IPS DF 6.9 (cell line): ENCODE measurements at regions not wholly inside any gene's neighbourhood (a gene's known extent, or its start where the extent isn't known, plus 50 kb on each side); places are given as distances from the start of the nearest gene placed in this dataset.

Experiments
- DNase-seq: peaks from one replicate; pipeline ENCODE4 v3.0.0-alpha.2; 2013; ENCODE audit warnings: low read depth, low spot score
- H3K27ac ChIP-seq: one replicate; pipeline ENCODE4 v1.5.1; 2013; ENCODE audit warnings: low read length, control low read depth
- H3K27me3 ChIP-seq: 2 replicates; pipeline ENCODE4 v1.6.1; 2013; ENCODE audit warnings: mild to moderate bottlenecking, low read length; ENCODE audit not compliant: control insufficient read depth, insufficient read depth
- H3K36me3 ChIP-seq: 2 replicates; pipeline ENCODE4 v1.6.1; 2013; ENCODE audit warnings: low read length; ENCODE audit not compliant: control insufficient read depth, insufficient read depth
- H3K4me1 ChIP-seq: 2 replicates; pipeline ENCODE4 v1.6.1; 2013; ENCODE audit warnings: low read length; ENCODE audit not compliant: control insufficient read depth, insufficient read depth
- H3K4me3 ChIP-seq: 2 replicates; pipeline ENCODE4 v1.5.1; 2013; ENCODE audit warnings: mild to moderate bottlenecking, low read length
- H3K9me3 ChIP-seq: 2 replicates; pipeline ENCODE4 v1.6.1; 2013; ENCODE audit warnings: low read length, inconsistent platforms; ENCODE audit not compliant: control insufficient read depth, insufficient read depth
- WGBS: extraction: QIAGEN DNeasy Blood & Tissue Kit; methylation state at CpG from one replicate; pipeline ENCODE4 v1.1.7; 2013; ENCODE audit warnings: mixed read lengths, missing lambda C conversion rate; ENCODE audit not compliant: insufficient read length, insufficient coverage; 5-methylcytosine and 5-hydroxymethylcytosine counted together

DNA sequence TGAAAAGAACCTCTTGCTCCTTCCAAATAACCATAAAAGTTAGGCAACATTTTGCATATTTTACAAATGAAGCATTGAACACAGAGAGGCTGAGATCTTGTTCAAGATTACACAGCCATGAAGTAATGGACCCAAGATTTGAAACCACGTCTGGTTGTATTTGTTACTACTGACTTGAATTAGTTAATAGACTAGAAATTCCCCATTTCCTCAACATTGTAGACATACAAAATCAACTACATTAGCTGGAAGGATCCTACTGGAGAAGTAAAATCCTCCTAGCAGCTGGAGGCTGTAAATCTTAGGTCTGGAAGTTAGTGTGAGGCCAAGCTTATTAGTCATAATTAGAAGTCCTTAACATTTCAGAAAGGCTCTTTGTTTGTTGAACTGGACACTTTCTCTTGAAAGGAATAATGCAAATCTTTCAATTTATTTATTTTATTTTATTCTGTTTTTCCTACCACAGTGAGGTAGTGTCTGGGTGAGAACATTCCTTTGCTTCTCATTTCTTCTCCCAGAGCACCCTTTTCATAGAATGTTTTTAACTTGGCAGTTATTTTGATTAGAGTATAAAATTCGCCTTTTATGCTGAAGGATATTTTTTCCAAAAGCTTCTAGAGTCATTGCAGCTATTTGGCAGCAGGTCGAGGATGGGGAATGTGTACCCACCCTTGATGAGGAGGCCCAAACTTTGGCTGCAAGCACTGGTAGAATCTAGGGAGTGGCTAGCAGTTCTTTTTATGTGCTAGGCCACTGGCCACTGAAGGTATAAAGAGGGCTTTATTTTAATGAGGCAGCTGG is 62.0 kb upstream of the CLNK start:
- Histone ChIP-seq H3K27ac (no peak overlapping the region), H3K4me1 (no peaks in the 10 kb centered on the region), H3K9me3 (no peaks in the 10 kb centered on the region), H3K36me3 (no peaks in the 10 kb centered on the region), H3K27me3 (no peaks in the 10 kb centered on the region), H3K4me3 (no peak overlapping the region)
- DNase-seq: no peak
- no CpG with 5 or more reads among the region's 3 CpGs for WGBS

DNA sequence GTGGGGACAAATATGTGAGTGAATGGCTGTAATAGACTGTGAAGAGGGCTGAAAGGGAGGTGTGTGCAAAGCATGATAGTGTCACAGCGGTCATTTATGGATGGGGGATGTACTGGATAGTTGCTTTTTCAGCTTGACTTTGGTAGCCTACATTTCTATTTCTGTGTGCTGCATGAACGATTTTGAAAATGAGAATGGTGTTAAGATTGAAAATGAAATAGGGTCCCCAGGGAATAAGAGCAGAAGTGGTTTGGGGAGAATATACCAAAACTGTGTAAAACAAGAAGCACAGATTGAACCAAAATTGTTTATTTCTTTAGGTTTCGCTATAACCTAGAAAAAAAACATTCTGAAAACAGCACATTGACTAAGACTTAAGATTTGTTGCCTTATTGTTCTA is 58.8 kb upstream of the CLNK start:
- WGBS: no CpG with 5 or more reads among the region's 3 CpGs
- H3K36me3 ChIP-seq: no peaks in the 10 kb centered on the region
- no peaks in the 10 kb centered on the region for H3K9me3 ChIP-seq
- no peaks in the 10 kb centered on the region for H3K4me1 ChIP-seq
- no peak overlapping the region for H3K27ac ChIP-seq
- H3K27me3 ChIP-seq: no peaks in the 10 kb centered on the region
- no peak overlapping the region for H3K4me3 ChIP-seq
- no peak for DNase-seq

DNA sequence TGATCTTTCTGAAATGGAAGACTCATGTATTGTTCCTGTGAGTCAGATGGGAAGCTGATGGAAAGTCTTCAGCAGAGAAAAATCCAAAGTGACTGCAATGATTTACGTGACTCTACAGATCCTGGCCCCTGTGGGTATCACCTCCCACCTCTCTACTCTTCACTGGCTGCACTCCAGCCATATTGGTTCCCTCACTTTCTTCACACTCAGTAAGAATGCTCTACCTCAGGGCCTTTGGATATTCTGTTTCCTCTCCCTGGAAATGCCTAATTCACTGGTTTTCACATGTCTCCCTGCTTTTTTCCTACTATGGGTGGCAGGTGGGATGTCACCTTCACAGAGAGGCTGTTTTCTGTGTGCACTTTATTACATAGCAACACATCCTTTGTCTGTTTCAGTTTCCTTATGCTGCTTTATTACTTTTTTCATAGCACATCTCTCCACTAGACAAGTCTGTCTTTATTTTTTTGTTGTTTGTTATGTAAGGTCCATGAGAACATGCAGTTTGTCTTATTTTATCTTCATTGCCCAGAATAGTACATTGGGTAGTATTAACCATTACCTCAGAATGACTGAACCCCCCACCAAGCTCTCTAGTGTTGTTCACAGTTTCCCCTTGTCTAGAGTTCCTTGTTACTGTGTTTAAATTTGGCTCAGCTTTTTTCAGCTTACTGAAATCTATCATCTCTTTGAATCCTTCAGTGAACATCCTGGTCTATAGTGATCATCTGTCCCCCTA is 57.6 kb upstream of the CLNK start:
- H3K27me3 ChIP-seq: no peaks in the 10 kb centered on the region
- no peak overlapping the region for H3K27ac ChIP-seq
- no peak overlapping the region for H3K4me3 ChIP-seq
- H3K36me3 ChIP-seq: no peaks in the 10 kb centered on the region
- no CpG with 5 or more reads among the region's 1 CpG for WGBS
- H3K9me3 ChIP-seq: no peaks in the 10 kb centered on the region
- H3K4me1 ChIP-seq: no peaks in the 10 kb centered on the region
- no peak for DNase-seq

DNA sequence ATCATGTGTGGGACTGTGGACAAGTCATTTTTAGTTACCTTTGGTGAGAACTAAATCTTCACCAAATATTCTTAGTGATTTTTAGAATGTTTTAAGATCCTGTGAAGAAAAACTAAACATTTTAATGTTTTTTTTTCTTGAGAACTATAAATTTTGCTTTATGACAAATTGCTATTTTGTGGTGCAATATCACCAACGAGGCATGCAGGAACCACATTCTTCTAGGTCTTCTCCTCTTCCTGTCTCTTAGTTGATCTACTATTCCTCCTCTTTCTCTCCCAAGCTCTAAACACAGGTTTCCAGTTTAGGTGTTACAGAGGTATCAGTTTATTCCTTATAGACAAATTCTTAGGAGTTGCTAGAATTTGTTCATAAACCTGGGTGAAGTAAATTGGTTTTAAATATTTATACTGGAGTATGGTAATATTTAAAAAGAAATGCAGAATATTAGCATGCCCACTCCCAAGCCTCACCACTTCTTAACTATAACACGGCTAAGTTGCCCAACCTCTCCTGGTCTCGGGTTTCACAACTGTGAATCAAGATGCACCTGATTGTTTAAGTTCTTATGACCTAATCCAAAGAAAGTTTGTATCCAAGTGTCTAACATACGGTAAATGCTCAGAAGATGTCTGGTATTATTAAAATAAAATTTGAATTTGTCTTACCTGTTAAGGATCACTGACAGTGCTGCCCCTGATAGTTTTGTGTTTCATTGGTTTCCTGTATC is 56.5 kb upstream of the CLNK start:
- H3K4me3 ChIP-seq: no peak overlapping the region
- no peaks in the 10 kb centered on the region for H3K36me3 ChIP-seq
- DNase-seq: no peak
- H3K27me3 ChIP-seq: no peaks in the 10 kb centered on the region
- H3K9me3 ChIP-seq: no peaks in the 10 kb centered on the region
- H3K27ac ChIP-seq: no peak overlapping the region
- WGBS: no CpG with 5 or more reads among the region's 4 CpGs
- no peaks in the 10 kb centered on the region for H3K4me1 ChIP-seq

DNA sequence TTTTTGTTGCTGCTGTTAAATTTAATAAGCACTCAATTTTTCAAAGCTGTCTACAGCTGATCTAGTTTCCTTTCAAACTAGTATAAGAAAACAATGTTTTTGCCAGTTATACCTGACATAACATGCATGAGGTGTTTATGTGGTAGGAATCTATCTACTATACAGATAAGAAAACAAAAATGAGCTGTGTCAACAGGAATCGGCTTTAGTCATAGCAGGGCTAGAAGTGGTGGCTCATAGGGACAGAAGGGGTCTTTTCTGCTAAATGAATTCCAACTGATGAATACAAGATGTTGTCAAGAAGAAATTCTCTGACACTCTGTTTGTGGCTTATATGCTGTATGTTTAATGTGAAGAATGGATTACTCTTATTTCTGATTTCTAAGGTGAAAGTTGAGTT is 55.7 kb upstream of the CLNK start:
- Histone ChIP-seq H3K9me3 (no peaks in the 10 kb centered on the region), H3K4me1 (no peaks in the 10 kb centered on the region), H3K27me3 (no peaks in the 10 kb centered on the region), H3K27ac (no peak overlapping the region), H3K4me3 (no peak overlapping the region), H3K36me3 (no peaks in the 10 kb centered on the region)
- DNase-seq: no peak
- no CpG with 5 or more reads among the region's 1 CpG for WGBS

DNA sequence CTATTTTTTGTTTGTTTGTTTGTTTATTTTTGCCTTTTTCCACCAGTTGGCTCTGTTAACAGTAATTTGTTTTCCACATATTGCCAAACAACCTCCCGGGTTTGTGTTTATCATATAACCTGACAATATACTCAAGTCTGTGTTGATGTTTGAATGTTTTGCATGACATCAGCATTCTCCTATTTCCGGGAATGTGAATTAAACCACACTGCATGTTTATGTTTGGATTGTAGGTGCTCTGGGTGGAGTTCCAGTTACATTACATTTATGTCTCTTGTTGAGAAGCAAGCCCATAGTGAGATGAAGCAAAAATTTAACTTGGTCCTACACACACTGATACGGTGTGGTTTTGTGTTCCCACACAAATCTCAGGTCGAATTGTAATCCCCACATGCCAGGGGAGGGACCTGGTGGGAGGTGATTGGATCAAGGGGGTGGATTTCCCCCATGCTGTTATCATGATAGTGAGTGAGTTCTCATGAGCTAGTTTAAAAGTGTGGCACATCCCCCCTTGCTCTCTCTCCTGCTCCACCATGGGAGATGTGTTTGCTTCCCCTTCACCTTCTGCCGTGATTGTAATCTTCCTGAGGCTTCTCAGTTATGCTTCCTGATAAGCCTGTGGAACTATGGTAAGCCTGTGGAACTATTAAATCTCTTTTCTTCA is 54.4 kb upstream of the CLNK start:
- no peak for DNase-seq
- no CpG with 5 or more reads among the region's 5 CpGs for WGBS
- no peaks in the 10 kb centered on the region for H3K27me3 ChIP-seq
- no peak overlapping the region for H3K27ac ChIP-seq
- H3K9me3 ChIP-seq: no peaks in the 10 kb centered on the region
- no peaks in the 10 kb centered on the region for H3K36me3 ChIP-seq
- no peaks in the 10 kb centered on the region; the same call in 1 of the 2 replicates for H3K4me1 ChIP-seq
- H3K4me3 ChIP-seq: no peak overlapping the region

DNA sequence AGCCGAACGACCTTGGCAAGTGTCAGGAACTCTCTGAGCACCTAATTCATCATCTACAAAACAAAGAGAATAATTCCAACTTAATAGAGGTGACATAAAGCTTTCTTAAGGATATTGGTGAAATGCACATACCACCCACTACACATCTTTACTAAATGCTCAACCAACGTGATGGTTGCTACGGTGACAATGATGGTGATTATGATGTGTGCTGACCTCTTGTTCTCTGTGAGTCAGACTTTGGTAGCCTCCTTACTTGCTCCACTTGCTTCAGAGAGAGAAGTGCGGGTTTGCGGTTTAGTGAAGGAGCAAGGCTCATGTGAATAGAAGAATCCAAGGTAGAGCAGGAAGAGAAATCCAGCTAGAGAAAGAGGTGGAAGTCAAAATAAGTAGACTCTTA is 52.8 kb upstream of the CLNK start:
- no CpG with 5 or more reads among the region's 6 CpGs for WGBS
- H3K36me3 ChIP-seq: no peaks in the 10 kb centered on the region
- no peaks in the 10 kb centered on the region; the same call in 1 of the 2 replicates for H3K4me1 ChIP-seq
- H3K27ac ChIP-seq: no peak overlapping the region
- no peak for DNase-seq
- no peak overlapping the region for H3K4me3 ChIP-seq
- no peaks in the 10 kb centered on the region for H3K9me3 ChIP-seq
- no peaks in the 10 kb centered on the region for H3K27me3 ChIP-seq

DNA sequence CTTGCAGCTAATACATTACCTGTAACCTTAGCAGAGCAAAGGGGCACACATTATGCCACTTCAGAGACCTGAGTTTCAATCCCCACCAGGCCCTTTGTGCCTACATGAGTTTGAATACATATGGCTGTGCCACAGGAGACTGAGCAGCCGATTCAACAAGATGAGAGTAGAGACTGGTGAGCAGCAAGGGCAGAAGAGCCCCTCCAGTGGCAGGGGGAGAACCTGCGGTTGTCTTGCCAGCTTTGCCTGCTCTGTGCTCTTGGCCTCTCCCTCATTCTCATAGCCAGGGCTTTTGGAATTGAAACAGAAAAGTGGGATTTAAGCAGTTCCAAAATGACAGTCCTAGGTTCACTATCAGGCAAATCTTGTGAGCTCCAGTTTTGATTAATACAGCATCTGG is 52.3 kb upstream of the CLNK start:
- Histone ChIP-seq H3K27ac (no peak overlapping the region), H3K9me3 (no peaks in the 10 kb centered on the region), H3K4me1 (no peaks in the 10 kb centered on the region; the same call in 1 of the 2 replicates), H3K4me3 (no peak overlapping the region), H3K36me3 (no peaks in the 10 kb centered on the region), H3K27me3 (no peaks in the 10 kb centered on the region)
- DNase-seq: no peak
- WGBS: no CpG with 5 or more reads among the region's 2 CpGs

DNA sequence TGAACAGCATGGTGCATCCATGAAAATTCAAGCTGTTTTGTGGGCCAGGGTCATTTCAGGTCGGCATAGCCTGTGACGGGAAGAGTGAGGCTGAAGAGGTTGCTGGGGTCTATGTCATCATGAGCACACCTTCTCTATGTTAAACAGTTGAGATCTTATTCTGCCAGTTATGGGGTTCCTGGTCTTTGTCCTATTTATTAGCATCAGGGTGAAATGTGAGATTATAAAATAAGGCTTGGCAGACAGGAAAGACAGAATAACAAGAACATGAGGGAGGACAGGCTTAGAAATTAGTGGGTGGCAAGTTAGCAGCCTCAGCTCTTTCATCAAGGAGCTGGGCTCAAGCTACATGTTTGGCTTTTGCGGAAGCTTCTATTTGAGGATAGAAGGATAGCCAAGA is 51.7 kb upstream of the CLNK start:
- H3K36me3 ChIP-seq: no peaks in the 10 kb centered on the region
- no peaks in the 10 kb centered on the region for H3K27me3 ChIP-seq
- WGBS: no CpG with 5 or more reads among the region's 3 CpGs

DNA sequence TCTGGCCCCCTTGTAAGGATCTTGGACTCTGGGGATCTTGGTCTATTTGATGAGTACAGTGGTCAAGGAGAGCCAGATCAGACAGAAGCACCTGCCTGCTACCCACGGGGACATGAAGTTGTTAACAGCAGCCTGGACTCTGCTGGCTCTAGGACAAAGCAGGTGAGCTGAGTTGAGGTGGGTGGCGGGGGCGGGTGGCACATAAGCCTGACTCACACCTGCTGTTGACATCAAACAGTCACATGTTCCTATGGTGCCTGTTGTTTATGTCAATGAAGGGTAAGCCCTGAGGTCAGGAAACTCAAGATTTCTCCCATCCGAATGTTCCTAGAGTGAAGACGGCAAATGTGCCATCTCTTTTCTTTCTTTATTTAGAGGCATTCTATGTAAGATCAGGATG is 50.1 kb upstream of the CLNK start:
- Histone ChIP-seq H3K27me3 (no peaks in the 10 kb centered on the region), H3K36me3 (no peaks in the 10 kb centered on the region), H3K9me3 (no peaks in the 10 kb centered on the region), H3K4me1 (no peaks in the 10 kb centered on the region; the same call in 1 of the 2 replicates), H3K4me3 (no peak overlapping the region), H3K27ac (no peak overlapping the region)
- no peak for DNase-seq
- WGBS: no CpG with 5 or more reads among the region's 5 CpGs

More for the DNA sequence above, 51.7 kb upstream of the CLNK start:
- Histone ChIP-seq H3K9me3 (no peaks in the 10 kb centered on the region), H3K4me1 (no peaks in the 10 kb centered on the region; the same call in 1 of the 2 replicates), H3K27ac (no peak overlapping the region), H3K4me3 (no peak overlapping the region)
- DNase-seq: no peak
